ENCODE measurements at regions not wholly inside any gene's neighbourhood (a gene's known extent, or its start where the extent isn't known, plus 50 kb on each side); places are given as distances from the start of the nearest gene placed in this dataset.
A peak's percentile ranks its signal among the peaks of the same experiment; 100 is the strongest.

- DNase-seq, result no peak
- Mint-ChIP-seq H3K4me3 (peak overlapping the region; percentile 12), H3K9me3 (no peaks in the 10 kb centered on the region), H3K27ac (peak overlapping the region; percentile 80), H3K36me3 (ENCODE audit: low read depth) (no peaks in the 10 kb centered on the region), H3K27me3 (no peaks in the 10 kb centered on the region), H3K4me1 (peaks cover 63% of the 10 kb centered on the region)
- ATAC-seq, result no peak
Observed at GRCh38 chr2:9702604-9703084, 71.8 kb upstream of the YWHAQ start.

GRCh38 chr2:9703085-9703678 lies 72.4 kb upstream of the YWHAQ start:
- DNase-seq, result peak; percentile 85
- peak overlapping the region; percentile 80 for H3K27ac Mint-ChIP-seq
- H3K4me1 Mint-ChIP-seq, result peaks cover 59% of the 10 kb centered on the region
- H3K27me3 Mint-ChIP-seq, result no peaks in the 10 kb centered on the region
- no peaks in the 10 kb centered on the region for H3K9me3 Mint-ChIP-seq
- peak; percentile 96 for ATAC-seq
- H3K4me3 Mint-ChIP-seq, result peak overlapping the region; percentile 12
- H3K36me3 Mint-ChIP-seq (ENCODE audit: low read depth), result no peaks in the 10 kb centered on the region

- H3K4me1 Mint-ChIP-seq, result peaks cover 62% of the 10 kb centered on the region
- H3K9me3 Mint-ChIP-seq, result no peaks in the 10 kb centered on the region
- H3K36me3 Mint-ChIP-seq (ENCODE audit: low read depth), result no peaks in the 10 kb centered on the region
- H3K4me3 Mint-ChIP-seq, result no peak overlapping the region
- ATAC-seq (peak; percentile 48), DNase-seq (peak; percentile 23)
- H3K27ac Mint-ChIP-seq, result peak overlapping the region; percentile 80
- H3K27me3 Mint-ChIP-seq, result no peaks in the 10 kb centered on the region
Observed at GRCh38 chr2:9703701-9704221, 73.0 kb upstream of the YWHAQ start.

GRCh38 chr2:9704600-9704999 lies 73.8 kb upstream of the YWHAQ start:
- Mint-ChIP-seq H3K4me3 (no peak overlapping the region), H3K36me3 (ENCODE audit: low read depth) (no peaks in the 10 kb centered on the region), H3K9me3 (no peaks in the 10 kb centered on the region), H3K27me3 (no peaks in the 10 kb centered on the region), H3K4me1 (peaks cover 62% of the 10 kb centered on the region), H3K27ac (no peak overlapping the region)
- DNase-seq (no peak), ATAC-seq (no peak)

- no peak overlapping the region for H3K4me3 Mint-ChIP-seq
- DNase-seq, result no peak
Observed at GRCh38 chr2:9705196-9705595, 74.4 kb upstream of the YWHAQ start.

GRCh38 chr2:9707008-9707407 lies 76.2 kb upstream of the YWHAQ start:
- Mint-ChIP-seq H3K27ac (no peak overlapping the region), H3K4me3 (no peak overlapping the region), H3K36me3 (ENCODE audit: low read depth) (no peaks in the 10 kb centered on the region), H3K9me3 (no peaks in the 10 kb centered on the region), H3K27me3 (no peaks in the 10 kb centered on the region), H3K4me1 (peaks cover 67% of the 10 kb centered on the region)
- DNase-seq (no peak), ATAC-seq (no peak)

More at GRCh38 chr2:9705196-9705595, 74.4 kb upstream of the YWHAQ start:
- Mint-ChIP-seq H3K4me1 (peaks cover 61% of the 10 kb centered on the region), H3K27me3 (no peaks in the 10 kb centered on the region), H3K9me3 (no peaks in the 10 kb centered on the region), H3K36me3 (ENCODE audit: low read depth) (no peaks in the 10 kb centered on the region), H3K27ac (no peak overlapping the region)
- ATAC-seq, result no peak

GRCh38 chr2:9707611-9708160 lies 76.9 kb upstream of the YWHAQ start:
- no peak for DNase-seq
- Mint-ChIP-seq H3K27ac (no peak overlapping the region), H3K27me3 (no peaks in the 10 kb centered on the region), H3K36me3 (ENCODE audit: low read depth) (no peaks in the 10 kb centered on the region), H3K9me3 (no peaks in the 10 kb centered on the region), H3K4me3 (no peak overlapping the region), H3K4me1 (peaks cover 63% of the 10 kb centered on the region)
- no peak for ATAC-seq

- H3K36me3 Mint-ChIP-seq (ENCODE audit: low read depth), result no peaks in the 10 kb centered on the region
- DNase-seq, result peak; percentile 8
- peak; percentile 77 for ATAC-seq
- peaks cover 51% of the 10 kb centered on the region for H3K4me1 Mint-ChIP-seq
- H3K9me3 Mint-ChIP-seq, result no peaks in the 10 kb centered on the region
- H3K27ac Mint-ChIP-seq, result peak overlapping the region; percentile 78
- H3K4me3 Mint-ChIP-seq, result no peak overlapping the region
- H3K27me3 Mint-ChIP-seq, result no peaks in the 10 kb centered on the region
Observed at GRCh38 chr2:9708683-9709538, 78.1 kb upstream of the YWHAQ start.

GRCh38 chr2:9709539-9710285 lies 78.9 kb upstream of the YWHAQ start:
- Mint-ChIP-seq H3K27me3 (no peaks in the 10 kb centered on the region), H3K4me3 (no peak overlapping the region), H3K4me1 (peaks cover 46% of the 10 kb centered on the region), H3K36me3 (ENCODE audit: low read depth) (no peaks in the 10 kb centered on the region), H3K27ac (no peak overlapping the region), H3K9me3 (no peaks in the 10 kb centered on the region)
- ATAC-seq, result no peak
- DNase-seq, result no peak

GRCh38 chr2:9710311-9710710 lies 79.5 kb upstream of the YWHAQ start:
- no peak for ATAC-seq

GRCh38 chr2:9712263-9712662 lies 81.5 kb upstream of the YWHAQ start:
- H3K27me3 Mint-ChIP-seq, result no peaks in the 10 kb centered on the region
- H3K4me1 Mint-ChIP-seq, result peaks cover 33% of the 10 kb centered on the region
- no peak for DNase-seq
- H3K9me3 Mint-ChIP-seq, result no peaks in the 10 kb centered on the region
- H3K36me3 Mint-ChIP-seq (ENCODE audit: low read depth), result no peaks in the 10 kb centered on the region
- H3K4me3 Mint-ChIP-seq, result no peak overlapping the region
- no peak for ATAC-seq
- H3K27ac Mint-ChIP-seq, result no peak overlapping the region

More at GRCh38 chr2:9710311-9710710, 79.5 kb upstream of the YWHAQ start:
- no peak overlapping the region for H3K4me3 Mint-ChIP-seq
- H3K36me3 Mint-ChIP-seq (ENCODE audit: low read depth), result no peaks in the 10 kb centered on the region
- DNase-seq, result no peak
- no peaks in the 10 kb centered on the region for H3K27me3 Mint-ChIP-seq
- no peak overlapping the region for H3K27ac Mint-ChIP-seq
- H3K9me3 Mint-ChIP-seq, result no peaks in the 10 kb centered on the region
- peaks cover 41% of the 10 kb centered on the region for H3K4me1 Mint-ChIP-seq

GRCh38 chr2:9714630-9715214 lies 83.9 kb upstream of the YWHAQ start:
- DNase-seq (no peak), ATAC-seq (no peak)
- Mint-ChIP-seq H3K36me3 (ENCODE audit: low read depth) (no peaks in the 10 kb centered on the region), H3K4me3 (no peak overlapping the region), H3K27ac (no peak overlapping the region), H3K27me3 (no peaks in the 10 kb centered on the region), H3K9me3 (no peaks in the 10 kb centered on the region), H3K4me1 (peaks cover 14% of the 10 kb centered on the region)

GRCh38 chr2:9715238-9715637 lies 84.4 kb upstream of the YWHAQ start:
- no peaks in the 10 kb centered on the region for H3K9me3 Mint-ChIP-seq

GRCh38 chr2:9717886-9718451 lies 87.2 kb upstream of the YWHAQ start:
- Mint-ChIP-seq H3K4me1 (no peaks in the 10 kb centered on the region), H3K36me3 (ENCODE audit: low read depth) (no peaks in the 10 kb centered on the region), H3K27ac (no peak overlapping the region), H3K9me3 (no peaks in the 10 kb centered on the region), H3K4me3 (no peak overlapping the region), H3K27me3 (no peaks in the 10 kb centered on the region)
- DNase-seq (no peak), ATAC-seq (no peak)

More at GRCh38 chr2:9715238-9715637, 84.4 kb upstream of the YWHAQ start:
- Mint-ChIP-seq H3K27me3 (no peaks in the 10 kb centered on the region), H3K36me3 (ENCODE audit: low read depth) (no peaks in the 10 kb centered on the region), H3K27ac (no peak overlapping the region), H3K4me1 (peaks cover 10% of the 10 kb centered on the region), H3K4me3 (no peak overlapping the region)
- DNase-seq (no peak), ATAC-seq (no peak)
